Endothelial cell of umbilical vein (primary cell): ENCODE measurements at regions not wholly inside any gene's neighbourhood (a gene's known extent, or its start where the extent isn't known, plus 50 kb on each side); places are given as distances from the start of the nearest gene placed in this dataset.

Experiments used
- BruUV-seq: library from RNA; stranded (reverse); fragments of 400-500 nt; replicated peaks from 2 replicates; lab custom pipeline; 2021; lab: Mats Ljungman, UMichigan
- CTCF ChIA-PET: fragments of 300-600, 350-600 bp; sonication (Branson Sonifier 250); formaldehyde crosslinking; loops from one replicate; lab custom pipeline; 2021; ENCODE audit warnings: antibody characterized with exemption, inconsistent platforms; lab: Charles Lee
- POLR2A ChIA-PET: fragments of 300-600, 350-600 bp; sonication (Branson Sonifier 250); formaldehyde crosslinking; loops from one replicate; lab custom pipeline; 2021; ENCODE audit warnings: antibody characterized with exemption, inconsistent platforms; lab: Charles Lee
- DNase-seq: peaks from one replicate; pipeline ENCODE4 v3.0.0-alpha.2; 2011; ENCODE audit warnings: low read depth, low spot score
- FAIRE-seq: peaks from 2 replicates; lab custom pipeline; 2011; peaks lifted over from hg19 to GRCh38; lab: Jason Lieb, UNC
- H2AFZ ChIP-seq: 2 replicates; pipeline ENCODE4 v1.6.0; 2012; ENCODE audit warnings: low read depth, low read length, control low read depth, inconsistent platforms
- H3K27ac ChIP-seq: 2 replicates; pipeline ENCODE4 v1.5.1; 2011; ENCODE audit warnings: low read depth, mild to moderate bottlenecking, control low read depth, low read length, moderate library complexity; ENCODE audit not compliant: insufficient read depth
- H3K27me3 ChIP-seq, 2 experiments: 2 replicates each; pipeline versions ENCODE4 v1.6.0 to v1.6.1; 2011; ENCODE audit warnings: low read length in 2 of 2, mixed read lengths in 1 of 2; ENCODE audit not compliant: control insufficient read depth in 2 of 2, insufficient read depth in 2 of 2
- H3K36me3 ChIP-seq, 2 experiments: 2 replicates in 1 of 2; 3 replicates in 1 of 2; pipeline ENCODE4 v1.5.1; 2011; ENCODE audit warnings: low read length in 2 of 2, mild to moderate bottlenecking in 1 of 2, moderate library complexity in 1 of 2; ENCODE audit not compliant: control insufficient read depth in 2 of 2, insufficient read depth in 2 of 2; ENCODE audit errors: extremely low read depth in 1 of 2
- H3K4me1 ChIP-seq: 3 replicates; pipeline ENCODE4 v1.5.1; 2011; ENCODE audit warnings: mild to moderate bottlenecking, low read length; ENCODE audit not compliant: control insufficient read depth, insufficient read depth; ENCODE audit errors: extremely low read depth
- H3K4me2 ChIP-seq: 2 replicates; pipeline ENCODE4 v1.6.1; 2011; ENCODE audit warnings: low read length, control low read depth, mixed read lengths; ENCODE audit not compliant: insufficient read depth
- H3K4me3 ChIP-seq, 3 experiments: fragments of 200-600 bp in 1 of 3; sonication (generic), shearing (Covaris generic) in 1 of 3; replicated peaks in 1 of 3; 2 replicates each; pipeline ENCODE4 v1.5.1; 2011 to 2016; ENCODE audit warnings: control low read depth in 3 of 3, low read length in 3 of 3, mild to moderate bottlenecking in 2 of 3, inconsistent platforms in 1 of 3, low read depth in 1 of 3, moderate library complexity in 1 of 3; ENCODE audit not compliant: insufficient read depth in 1 of 3
- H3K79me2 ChIP-seq: 2 replicates; pipeline ENCODE4 v1.6.0; 2012; ENCODE audit warnings: low read length, inconsistent platforms; ENCODE audit not compliant: control insufficient read depth, insufficient read depth
- H3K9ac ChIP-seq: replicated peaks from 2 replicates; pipeline ENCODE3; 2011; ENCODE audit warnings: low read length, control low read depth; ENCODE audit not compliant: insufficient read depth; ENCODE audit errors: extremely low read depth
- H3K9me1 ChIP-seq: replicated peaks from 3 replicates; pipeline ENCODE4 v1.6.0; 2011; ENCODE audit warnings: mild to moderate bottlenecking, low read length; ENCODE audit not compliant: control insufficient read depth, insufficient read depth; ENCODE audit errors: extremely low read depth
- H3K9me3 ChIP-seq: replicated peaks from 2 replicates; pipeline ENCODE4 v1.5.1; 2012; ENCODE audit warnings: low read length, inconsistent platforms; ENCODE audit not compliant: control insufficient read depth, insufficient read depth
- H4K20me1 ChIP-seq: replicated peaks from 2 replicates; pipeline ENCODE3; 2011; ENCODE audit warnings: mild to moderate bottlenecking, low read length; ENCODE audit not compliant: control insufficient read depth, insufficient read depth; ENCODE audit errors: extremely low read depth
- EZH2 ChIP-seq: IDR thresholded peaks from 2 replicates; pipeline ENCODE4 v1.6.1; 2012; ENCODE audit warnings: borderline replicate concordance, low read depth, mild to moderate bottlenecking, moderate library complexity, low read length, inconsistent platforms; ENCODE audit not compliant: severe bottlenecking
- FOS ChIP-seq: IDR thresholded peaks from 2 replicates; pipeline ENCODE4 v1.6.1; 2011; ENCODE audit warnings: mild to moderate bottlenecking, low read length, moderate library complexity, borderline replicate concordance; ENCODE audit not compliant: insufficient read depth
- GATA2 ChIP-seq: IDR thresholded peaks from 2 replicates; pipeline ENCODE4 v1.7.0; 2011; ENCODE audit warnings: low read depth, mild to moderate bottlenecking, moderate library complexity, mixed read lengths, low read length; ENCODE audit not compliant: insufficient read length, insufficient read depth
- JUN ChIP-seq: IDR thresholded peaks from 2 replicates; pipeline ENCODE4 v1.6.1; 2011; ENCODE audit warnings: borderline replicate concordance, low read depth; ENCODE audit not compliant: insufficient read length, insufficient read depth
- MYC ChIP-seq: IDR thresholded peaks from one replicate; pipeline ENCODE4 v1.6.1; 2011; ENCODE audit warnings: mild to moderate bottlenecking, low read depth, low read length
- POLR2A ChIP-seq: IDR thresholded peaks from 2 replicates; pipeline ENCODE4 v1.6.1; 2012; ENCODE audit warnings: low read depth, mild to moderate bottlenecking, control low read depth, low read length
- POLR2AphosphoS5 ChIP-seq: IDR thresholded peaks from 2 replicates; pipeline ENCODE4 v1.6.1; 2012; ENCODE audit warnings: low read depth, mild to moderate bottlenecking, control low read depth, low read length, moderate library complexity; ENCODE audit not compliant: insufficient read depth
- dilution Hi-C: fragments of 300-500 bp; cut with MboI; formaldehyde crosslinking; loops from one replicate; pipeline ENCODE4 v1.15.0; 2019; ENCODE audit warnings: low sequenced_read_pairs; ENCODE audit not compliant: extremely low pct_ligation_motif_present
- intact Hi-C: fragments of 100-400 bp; cut with micrococcal nuclease; formaldehyde crosslinking; loops from one replicate; pipeline ENCODE4 v1.10.0; 2022
- TF ChIP-seq, protein P1 (sequence below): IDR thresholded peaks from 2 replicates; pipeline ENCODE4 v1.6.1; 2011; ENCODE audit not compliant: insufficient read depth, insufficient read length
- TF ChIP-seq, protein P2 (sequence below), 2 donors: IDR thresholded peaks; 1 replicate in 1 of 2; 2 replicates in 1 of 2; pipeline ENCODE4 v1.5.1; 2011; ENCODE audit warnings: low read length in 2 of 2, mild to moderate bottlenecking in 2 of 2, moderate library complexity in 2 of 2, control low read depth in 1 of 2, inconsistent platforms in 1 of 2, low read depth in 1 of 2; ENCODE audit not compliant: insufficient read depth in 1 of 2; ENCODE audit errors: extremely low read depth in 1 of 2

GRCh38 chr4:80133240-80133783 is 60.3 kb upstream of the ANTXR2 start:
- Histone ChIP-seq H3K9ac (no peak overlapping the region), H3K27ac (no peak overlapping the region), H3K9me3 (no peaks in the 10 kb centered on the region), H4K20me1 (no peaks in the 10 kb centered on the region), H3K4me3 (no peak overlapping the region), H3K4me1 (peaks cover 25% of the 10 kb centered on the region), H3K36me3 (no peaks in the 10 kb centered on the region), H2AFZ (no peak overlapping the region), H3K4me2 (no peak overlapping the region), H3K79me2 (no peaks in the 10 kb centered on the region), H3K9me1 (no peaks in the 10 kb centered on the region), H3K27me3 (no peaks in the 10 kb centered on the region)
- dilution Hi-C loops = no loop called here
- TF ChIP-seq, protein P1, sequence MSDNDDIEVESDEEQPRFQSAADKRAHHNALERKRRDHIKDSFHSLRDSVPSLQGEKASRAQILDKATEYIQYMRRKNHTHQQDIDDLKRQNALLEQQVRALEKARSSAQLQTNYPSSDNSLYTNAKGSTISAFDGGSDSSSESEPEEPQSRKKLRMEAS = no peak
- TF ChIP-seq, protein P2, sequence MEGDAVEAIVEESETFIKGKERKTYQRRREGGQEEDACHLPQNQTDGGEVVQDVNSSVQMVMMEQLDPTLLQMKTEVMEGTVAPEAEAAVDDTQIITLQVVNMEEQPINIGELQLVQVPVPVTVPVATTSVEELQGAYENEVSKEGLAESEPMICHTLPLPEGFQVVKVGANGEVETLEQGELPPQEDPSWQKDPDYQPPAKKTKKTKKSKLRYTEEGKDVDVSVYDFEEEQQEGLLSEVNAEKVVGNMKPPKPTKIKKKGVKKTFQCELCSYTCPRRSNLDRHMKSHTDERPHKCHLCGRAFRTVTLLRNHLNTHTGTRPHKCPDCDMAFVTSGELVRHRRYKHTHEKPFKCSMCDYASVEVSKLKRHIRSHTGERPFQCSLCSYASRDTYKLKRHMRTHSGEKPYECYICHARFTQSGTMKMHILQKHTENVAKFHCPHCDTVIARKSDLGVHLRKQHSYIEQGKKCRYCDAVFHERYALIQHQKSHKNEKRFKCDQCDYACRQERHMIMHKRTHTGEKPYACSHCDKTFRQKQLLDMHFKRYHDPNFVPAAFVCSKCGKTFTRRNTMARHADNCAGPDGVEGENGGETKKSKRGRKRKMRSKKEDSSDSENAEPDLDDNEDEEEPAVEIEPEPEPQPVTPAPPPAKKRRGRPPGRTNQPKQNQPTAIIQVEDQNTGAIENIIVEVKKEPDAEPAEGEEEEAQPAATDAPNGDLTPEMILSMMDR (IDR thresholded peaks at IDR 0.05; ENCODE audit: extremely low read depth in 1 of 2, insufficient read depth in 1 of 2, low read depth in 1 of 2, low read length in 2 of 2) = no peak
- no peak for TF ChIP-seq GATA2
- DNase-seq (no peak), FAIRE-seq (no peak)
- POLR2A ChIA-PET = no interaction called here
- BruUV-seq = no TSS peak
- CTCF ChIA-PET = no interaction called here
- intact Hi-C loops = no loop called here

- no peak overlapping the region for H3K27ac ChIP-seq
- no peak overlapping the region for H3K4me2 ChIP-seq
- DNase-seq = no peak
- no peaks in the 10 kb centered on the region for H3K9me1 ChIP-seq
- no peaks in the 10 kb centered on the region for H3K36me3 ChIP-seq
- no peak overlapping the region for H2AFZ ChIP-seq
- intact Hi-C loops (loop anchor here (5.0 kb wide), 1 partner anchor 212 kb away; no protein-coding TSS in a partner anchor), dilution Hi-C loops (no loop called here)
- ChIA-PET CTCF (no interaction called here), POLR2A (no interaction called here)
- no TSS peak for BruUV-seq
- no peaks in the 10 kb centered on the region for H3K79me2 ChIP-seq
- no peaks in the 10 kb centered on the region for H3K27me3 ChIP-seq
- no peak overlapping the region for H3K4me3 ChIP-seq
- peaks cover 46% of the 10 kb centered on the region for H3K4me1 ChIP-seq
- H3K9ac ChIP-seq = no peak overlapping the region
- no peaks in the 10 kb centered on the region for H4K20me1 ChIP-seq
- TF ChIP-seq EZH2 (no peak), POLR2AphosphoS5 (no peak), FOS (no peak), JUN (no peak), MYC (no peak), POLR2A (no peak), GATA2 (no peak)
- TF ChIP-seq, protein P2 (IDR thresholded peaks at IDR 0.05; ENCODE audit: extremely low read depth in 1 of 2, insufficient read depth in 1 of 2, low read depth in 1 of 2, low read length in 2 of 2) = no peak
- TF ChIP-seq, protein P1 = no peak
- no peaks in the 10 kb centered on the region for H3K9me3 ChIP-seq
- FAIRE-seq = no peak
Observed at GRCh38 chr4:80129785-80130184, 56.8 kb upstream of the ANTXR2 start.
